M059J (cell line): ENCODE measurements at regions not wholly inside any gene's neighbourhood (a gene's known extent, or its start where the extent isn't known, plus 50 kb on each side); places are given as distances from the start of the nearest gene placed in this dataset.
"Not testable (repeated sequence)": the region's sequence is repeated elsewhere in the genome, so short reads cannot be mapped to it uniquely, and the experiment has no call there.

Experiments
- DNase-seq: peaks from one replicate; pipeline ENCODE4 v3.0.0-alpha.2; 2012; ENCODE audit warnings: low read depth

- no peak for DNase-seq
Observed at GRCh38 chr16:16937576-16937975, 533.2 kb downstream of the XYLT1 start.

GRCh38 chr16:16938009-16938408, 532.8 kb downstream of the XYLT1 start:
- no peak for DNase-seq

DNA sequence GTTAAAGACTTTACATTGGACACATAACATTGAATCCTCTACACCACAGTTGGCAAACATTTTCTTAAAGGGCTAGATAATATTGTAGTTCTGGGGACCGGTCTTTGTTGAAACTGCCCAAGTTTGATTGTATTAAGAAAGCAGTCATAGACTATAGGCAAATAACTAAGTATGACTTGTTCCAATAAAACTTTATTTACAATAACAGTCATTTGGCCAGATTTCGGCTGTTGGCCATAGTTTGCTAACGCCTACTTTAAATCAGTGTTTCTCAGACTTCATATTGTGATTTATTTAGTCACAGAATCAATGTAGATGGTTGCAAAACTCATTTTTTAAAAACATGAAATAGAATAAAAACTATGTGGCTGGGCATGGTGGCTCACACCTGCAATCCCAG, 531.8 kb downstream of the XYLT1 start:
- no peak for DNase-seq

DNA sequence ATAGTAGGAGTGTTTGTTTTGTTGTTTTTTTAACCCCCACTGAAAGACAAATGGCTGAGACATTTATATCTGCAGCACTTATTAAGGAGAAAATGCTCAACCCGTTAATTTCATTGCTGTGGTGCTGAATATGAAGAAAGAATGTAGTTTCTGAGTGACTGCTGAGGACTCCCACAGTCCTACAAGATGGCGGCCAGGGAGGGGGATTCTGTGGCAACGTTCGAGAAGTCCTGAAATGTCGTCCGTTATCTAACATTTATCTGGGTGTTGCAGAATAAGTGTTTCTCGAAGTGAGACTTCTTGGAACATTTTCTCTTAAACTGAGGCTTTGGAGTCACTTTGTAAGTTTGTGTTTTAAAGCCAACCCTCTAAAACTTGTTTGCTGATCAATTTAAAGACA, 530.4 kb downstream of the XYLT1 start:
- no peak for DNase-seq

DNA sequence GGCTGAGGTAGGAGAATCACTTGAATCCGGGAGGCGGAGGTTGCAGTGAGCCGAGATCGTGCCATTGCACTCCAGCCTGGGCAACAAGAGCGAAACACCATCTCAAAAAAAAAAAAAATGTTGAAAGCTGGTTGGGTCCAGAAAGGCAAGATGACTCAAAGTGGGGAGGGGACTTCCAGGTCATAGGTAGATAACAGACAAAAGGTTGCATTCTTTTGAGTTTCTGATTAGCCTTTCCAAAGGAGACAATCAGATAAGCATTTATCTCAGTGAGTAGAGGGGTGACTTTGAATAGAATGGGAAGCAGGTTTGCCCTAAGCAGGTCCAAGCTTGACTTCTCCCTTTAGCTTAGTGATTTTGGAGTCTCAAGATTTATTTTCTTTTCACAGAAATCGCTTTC, 527.9 kb downstream of the XYLT1 start:
- not testable (repeated sequence) for DNase-seq

DNA sequence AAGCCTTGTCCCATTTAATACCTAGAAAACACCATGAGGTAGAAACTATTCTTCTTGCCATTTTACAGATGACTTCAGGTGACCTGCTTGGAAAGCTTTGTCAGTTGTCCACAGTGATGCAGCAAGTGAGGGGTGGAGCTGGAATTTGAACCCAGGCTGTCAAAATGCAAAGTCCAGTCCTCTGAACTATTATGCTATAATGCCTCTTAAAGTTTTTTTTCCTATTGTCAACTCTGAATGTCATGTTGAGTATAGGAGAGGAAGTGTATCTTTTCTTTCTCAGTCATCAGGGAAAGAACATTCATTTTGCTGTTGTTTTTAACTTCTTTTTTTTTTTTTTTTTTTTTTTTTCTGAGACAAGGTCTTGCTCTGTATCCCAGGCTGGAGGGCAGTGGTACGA, 525.6 kb downstream of the XYLT1 start:
- DNase-seq, result no peak

DNA sequence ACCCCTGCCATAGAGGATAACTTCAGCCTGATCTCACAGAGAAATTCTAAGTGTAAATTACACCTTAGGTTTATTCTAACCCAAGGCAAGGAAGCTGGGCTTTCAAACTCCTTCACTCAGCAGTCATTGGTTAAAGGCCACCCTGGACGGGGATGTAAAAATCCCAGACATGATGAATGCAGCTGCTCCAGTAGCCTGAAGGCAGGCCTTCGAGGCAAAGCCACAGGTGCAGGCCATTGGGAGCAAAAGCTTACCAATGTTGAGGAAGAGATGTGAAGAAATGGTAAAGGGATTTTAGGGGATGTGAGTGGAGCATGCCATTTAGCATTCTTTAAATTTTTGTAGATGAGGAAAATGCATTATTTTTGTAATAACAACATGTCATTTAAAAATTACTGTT, 514.4 kb downstream of the XYLT1 start:
- no peak for DNase-seq

DNA sequence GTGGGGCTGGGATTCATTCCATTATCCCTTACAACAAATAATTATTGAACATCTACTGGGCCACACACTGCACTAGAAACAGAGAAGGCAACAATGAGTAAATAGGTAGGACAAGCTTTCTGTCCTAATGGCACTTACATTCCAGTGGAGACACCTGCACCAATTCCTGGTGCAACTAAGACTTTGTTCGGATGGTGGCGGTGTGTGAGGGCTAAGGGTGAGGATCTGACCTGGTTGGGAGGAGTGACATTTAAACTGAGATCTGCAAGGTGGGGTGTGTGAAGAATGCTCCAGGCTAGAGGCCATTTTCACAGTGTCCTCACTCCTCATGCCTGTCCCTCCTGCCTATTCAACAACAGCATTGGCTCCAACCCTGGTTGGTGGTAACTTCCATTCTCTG, 510.0 kb downstream of the XYLT1 start:
- DNase-seq, result no peak

DNA sequence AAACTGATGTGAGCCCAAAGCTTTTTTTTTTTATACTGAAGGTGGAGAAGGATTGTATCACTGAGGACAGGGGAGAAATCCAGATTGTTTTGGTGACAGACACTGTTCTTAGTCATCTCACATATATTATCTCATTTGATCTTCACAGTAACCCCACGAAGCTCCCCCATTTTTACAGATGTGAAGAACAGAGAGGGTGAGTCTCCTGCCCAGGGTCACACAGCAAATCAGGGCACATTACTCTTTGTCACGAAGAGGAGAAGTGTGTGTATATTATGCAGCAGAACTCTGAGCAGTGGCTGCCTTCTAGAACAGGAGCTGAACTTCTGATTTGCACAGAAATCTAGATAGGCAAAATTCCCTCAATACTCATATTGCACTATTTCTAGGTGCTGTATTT, 504.3 kb downstream of the XYLT1 start:
- DNase-seq, result no peak

GRCh38 chr16:16971042-16971441, 499.7 kb downstream of the XYLT1 start:
- no peak for DNase-seq

- no peak for DNase-seq
Observed at GRCh38 chr16:16972831-16973230, 497.9 kb downstream of the XYLT1 start.

GRCh38 chr16:16973707-16974591, 496.8 kb downstream of the XYLT1 start:
- no peak for DNase-seq

- DNase-seq, result no peak
Observed at GRCh38 chr16:16982614-16983013, 488.1 kb downstream of the XYLT1 start.

GRCh38 chr16:16983582-16983981, 487.2 kb downstream of the XYLT1 start:
- DNase-seq, result no peak

- DNase-seq, result not testable (repeated sequence)
Observed at GRCh38 chr16:16984091-16984490, 486.7 kb downstream of the XYLT1 start.

- DNase-seq, result no peak
Observed at GRCh38 chr16:16985707-16986106, 485.1 kb downstream of the XYLT1 start.

DNA sequence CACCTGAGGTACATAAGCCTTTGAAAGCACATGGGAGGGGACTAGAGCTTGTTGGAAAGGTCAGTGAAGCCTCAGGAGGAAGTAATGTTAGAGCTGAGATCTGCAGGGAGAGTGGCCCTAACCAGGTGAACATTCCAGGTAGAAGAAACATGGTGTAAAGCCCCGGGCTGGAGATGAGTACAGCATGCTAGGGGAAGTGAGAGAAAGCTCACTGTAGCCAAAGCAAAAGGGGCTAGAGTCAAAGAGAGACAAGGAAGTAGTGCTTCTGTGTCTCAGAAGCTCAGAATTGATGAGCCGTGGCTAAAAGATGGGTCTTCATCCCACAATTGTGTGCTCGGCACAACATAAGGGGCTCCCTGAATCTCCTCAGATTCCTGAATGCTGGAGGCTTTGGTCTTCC, 481.8 kb downstream of the XYLT1 start:
- DNase-seq, result no peak

- DNase-seq, result no peak
Observed at GRCh38 chr16:16989368-16989767, 481.4 kb downstream of the XYLT1 start.

DNA sequence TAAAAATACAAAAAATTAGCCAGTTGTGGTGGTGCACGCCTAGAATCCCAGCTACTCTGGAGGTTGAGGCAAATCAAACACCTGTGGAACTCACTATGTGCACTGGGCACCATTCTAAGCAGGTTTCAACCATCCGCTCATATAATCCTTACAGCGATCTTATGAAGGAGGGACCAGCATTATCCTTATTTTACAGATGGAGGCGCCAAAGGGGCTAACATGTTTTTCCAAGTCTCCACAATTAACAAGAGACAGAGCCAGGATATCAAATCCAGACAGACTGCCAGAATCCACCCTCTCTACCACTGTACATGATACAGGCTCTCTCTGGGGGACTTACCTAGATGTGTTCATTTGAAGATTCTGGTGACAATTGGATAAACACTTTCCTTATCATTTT, 479.0 kb downstream of the XYLT1 start:
- DNase-seq, result no peak

GRCh38 chr16:16992975-16993765, 477.6 kb downstream of the XYLT1 start:
- no peak for DNase-seq

DNA sequence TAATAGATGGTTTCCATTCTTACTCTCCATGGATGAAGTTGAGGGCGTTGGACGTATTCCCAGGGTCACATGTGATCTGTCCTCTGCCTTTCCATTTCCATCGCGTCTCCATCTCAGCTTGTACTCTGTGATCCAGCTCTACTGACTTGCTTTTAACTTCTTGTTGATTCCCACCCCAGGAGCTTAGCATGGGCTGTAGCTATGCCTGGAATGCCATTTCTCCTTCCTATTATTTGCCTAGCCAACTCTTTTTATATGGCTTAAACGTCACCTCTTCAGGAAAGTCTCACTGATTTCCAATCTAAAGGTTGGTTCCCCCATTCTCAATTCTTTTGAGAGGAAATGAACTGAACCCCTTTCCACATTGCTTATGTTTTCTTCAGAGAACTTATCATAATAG, 475.9 kb downstream of the XYLT1 start:
- DNase-seq, result no peak

GRCh38 chr16:16996827-16997226, 473.9 kb downstream of the XYLT1 start:
- DNase-seq, result no peak

GRCh38 chr16:16997349-16997748, 473.4 kb downstream of the XYLT1 start:
- DNase-seq, result no peak
